ENCODE measurements at regions not wholly inside any gene's neighbourhood (a gene's known extent, or its start where the extent isn't known, plus 50 kb on each side); places are given as distances from the start of the nearest gene placed in this dataset.
A peak's percentile ranks its signal among the peaks of the same experiment; 100 is the strongest.

DNA sequence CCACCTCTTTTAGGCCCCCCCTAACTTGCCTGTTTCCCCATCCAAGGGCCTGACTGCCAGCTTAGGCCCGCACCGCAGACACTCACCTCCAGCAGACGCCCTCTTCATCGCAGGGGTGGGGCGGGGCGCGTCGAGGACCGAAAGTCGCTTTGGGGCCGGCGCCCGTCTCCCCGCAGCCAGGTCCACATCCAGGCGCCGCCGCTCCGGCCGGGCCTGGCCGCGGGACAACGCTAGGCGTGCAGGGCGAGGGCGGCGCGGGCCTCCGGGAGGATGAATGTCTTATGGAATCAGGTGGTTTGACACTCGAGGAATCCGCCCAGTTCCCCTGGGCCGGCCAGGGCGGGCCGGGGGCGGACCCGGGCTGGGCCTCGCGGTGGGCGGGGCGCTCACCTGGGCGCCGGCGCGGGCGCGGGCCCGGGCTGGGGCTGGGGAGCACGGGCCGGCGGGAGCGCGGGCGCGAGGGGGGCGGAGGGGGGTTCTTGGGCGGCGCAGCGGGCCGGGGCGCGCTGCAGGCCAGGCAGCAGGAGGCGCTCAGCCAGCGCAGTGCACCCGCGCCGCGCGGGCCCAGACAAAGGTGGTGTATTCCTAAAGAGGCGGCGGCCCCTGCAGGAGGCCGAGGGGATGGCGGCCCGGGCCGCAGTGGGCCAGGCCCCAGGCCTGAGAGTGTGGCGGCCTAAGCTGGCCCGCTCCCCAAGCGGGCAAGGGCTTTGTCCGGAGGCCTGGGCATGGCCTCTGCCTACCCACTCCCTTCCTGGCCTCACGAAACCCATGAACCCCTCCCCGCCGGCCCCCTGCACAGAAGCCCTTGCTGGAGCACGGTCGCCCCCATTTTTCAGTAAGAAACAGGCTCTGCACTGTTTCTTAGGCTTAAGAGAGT lies 177.6 kb downstream of the IGLL1 start:
- ATAC-seq (ENCODE audit: insufficient number of reproducible peaks, low FRiP score, low read depth) (no peak), DNase-seq (ENCODE audit: low spot score) (no peak)
- TF ChIP-seq, protein P1, sequence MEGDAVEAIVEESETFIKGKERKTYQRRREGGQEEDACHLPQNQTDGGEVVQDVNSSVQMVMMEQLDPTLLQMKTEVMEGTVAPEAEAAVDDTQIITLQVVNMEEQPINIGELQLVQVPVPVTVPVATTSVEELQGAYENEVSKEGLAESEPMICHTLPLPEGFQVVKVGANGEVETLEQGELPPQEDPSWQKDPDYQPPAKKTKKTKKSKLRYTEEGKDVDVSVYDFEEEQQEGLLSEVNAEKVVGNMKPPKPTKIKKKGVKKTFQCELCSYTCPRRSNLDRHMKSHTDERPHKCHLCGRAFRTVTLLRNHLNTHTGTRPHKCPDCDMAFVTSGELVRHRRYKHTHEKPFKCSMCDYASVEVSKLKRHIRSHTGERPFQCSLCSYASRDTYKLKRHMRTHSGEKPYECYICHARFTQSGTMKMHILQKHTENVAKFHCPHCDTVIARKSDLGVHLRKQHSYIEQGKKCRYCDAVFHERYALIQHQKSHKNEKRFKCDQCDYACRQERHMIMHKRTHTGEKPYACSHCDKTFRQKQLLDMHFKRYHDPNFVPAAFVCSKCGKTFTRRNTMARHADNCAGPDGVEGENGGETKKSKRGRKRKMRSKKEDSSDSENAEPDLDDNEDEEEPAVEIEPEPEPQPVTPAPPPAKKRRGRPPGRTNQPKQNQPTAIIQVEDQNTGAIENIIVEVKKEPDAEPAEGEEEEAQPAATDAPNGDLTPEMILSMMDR (IDR thresholded peaks at IDR 0.05) = peak; percentile 21
- Histone ChIP-seq H3K27ac (no peak overlapping the region), H3K4me3 (peak overlapping the region; percentile 61), H3K4me1 (ENCODE audit: control insufficient read depth in 1 of 2, low read depth in 2 of 2) (peaks cover 0 to 3% of the 10 kb centered on the region in 2 donors), H3K27me3 (replicated peaks; ENCODE audit: insufficient read depth) (no peaks in the 10 kb centered on the region), H3K9me3 (no peaks in the 10 kb centered on the region), H3K36me3 (no peaks in the 10 kb centered on the region)

DNA sequence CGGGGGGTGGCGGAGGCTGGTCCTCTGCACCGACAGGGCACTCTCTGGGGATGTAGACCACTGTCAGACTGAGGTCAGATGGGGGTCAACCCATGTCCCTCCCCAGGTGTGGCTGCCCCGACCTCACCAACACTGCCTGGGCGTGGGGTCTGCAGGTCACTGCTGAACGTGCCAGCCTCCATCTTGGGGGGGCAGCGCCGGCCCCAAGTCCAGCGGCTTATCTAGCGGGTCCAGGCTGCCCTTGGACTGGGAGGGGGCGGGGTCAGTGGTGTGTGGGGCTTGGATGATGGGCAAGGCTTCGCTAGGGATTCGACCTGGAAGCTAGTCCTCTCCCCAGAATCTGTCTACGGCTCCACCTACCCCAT lies 178.2 kb downstream of the IGLL1 start:
- ATAC-seq (ENCODE audit: insufficient number of reproducible peaks, low FRiP score, low read depth) (no peak), DNase-seq (ENCODE audit: low spot score) (no peak)
- H3K4me1 ChIP-seq (ENCODE audit: control insufficient read depth in 1 of 2, low read depth in 2 of 2) = peaks cover 0 to 3% of the 10 kb centered on the region in 2 donors
- H3K27me3 ChIP-seq (replicated peaks; ENCODE audit: insufficient read depth) = no peaks in the 10 kb centered on the region
- H3K36me3 ChIP-seq = no peaks in the 10 kb centered on the region
- TF ChIP-seq, protein P1 (IDR thresholded peaks at IDR 0.05) = no peak
- peak overlapping the region; percentile 61 for H3K4me3 ChIP-seq
- H3K27ac ChIP-seq = no peak overlapping the region
- no peaks in the 10 kb centered on the region for H3K9me3 ChIP-seq

DNA sequence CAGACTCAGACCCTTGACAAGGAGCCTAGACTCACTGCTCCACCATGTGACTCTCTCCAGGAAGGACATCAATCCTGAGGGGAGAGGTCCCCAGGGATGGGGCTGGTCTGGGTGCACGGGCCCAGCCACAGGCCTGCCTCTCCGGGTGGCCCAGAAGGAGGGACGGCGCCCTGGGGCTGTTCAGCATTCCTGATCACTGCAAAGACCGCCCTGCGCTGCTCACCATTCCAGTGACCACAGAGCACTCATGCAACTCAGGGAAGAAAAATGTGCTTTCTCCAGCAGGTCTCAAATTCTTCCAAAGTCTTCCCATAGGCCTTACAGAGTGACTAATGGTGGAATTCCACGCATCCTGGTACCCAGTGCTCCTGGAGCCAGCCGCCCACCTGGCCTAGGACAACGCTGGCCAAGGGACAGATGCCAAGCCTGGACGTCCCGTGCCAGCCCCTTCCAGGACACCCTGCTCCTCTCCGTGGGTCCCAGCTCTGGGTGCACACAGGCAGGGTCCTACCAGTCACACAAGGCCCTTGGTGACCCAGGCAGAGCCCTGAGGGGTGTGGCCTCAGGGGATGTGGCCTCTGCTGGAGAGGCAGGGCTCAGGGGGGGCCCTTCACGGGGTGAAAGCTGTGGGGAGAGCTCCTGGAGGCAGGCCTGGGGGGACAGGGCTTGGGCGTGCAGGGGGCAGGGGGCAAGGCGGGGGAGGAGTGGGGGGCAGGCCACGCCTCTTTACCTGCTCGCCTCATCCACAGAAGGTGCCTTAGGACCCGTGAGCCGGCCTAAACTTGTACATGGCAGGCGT lies 178.8 kb downstream of the IGLL1 start:
- no peak for DNase-seq (ENCODE audit: low spot score)
- H3K9me3 ChIP-seq = no peaks in the 10 kb centered on the region
- peaks cover 0 to 3% of the 10 kb centered on the region in 2 donors for H3K4me1 ChIP-seq (ENCODE audit: control insufficient read depth in 1 of 2, low read depth in 2 of 2)
- H3K27me3 ChIP-seq (replicated peaks; ENCODE audit: insufficient read depth) = no peaks in the 10 kb centered on the region
- H3K27ac ChIP-seq = no peak overlapping the region
- no peak overlapping the region for H3K4me3 ChIP-seq
- ATAC-seq (ENCODE audit: insufficient number of reproducible peaks, low FRiP score, low read depth) = no peak
- H3K36me3 ChIP-seq = no peaks in the 10 kb centered on the region
- TF ChIP-seq, protein P1 (IDR thresholded peaks at IDR 0.05) = no peak

DNA sequence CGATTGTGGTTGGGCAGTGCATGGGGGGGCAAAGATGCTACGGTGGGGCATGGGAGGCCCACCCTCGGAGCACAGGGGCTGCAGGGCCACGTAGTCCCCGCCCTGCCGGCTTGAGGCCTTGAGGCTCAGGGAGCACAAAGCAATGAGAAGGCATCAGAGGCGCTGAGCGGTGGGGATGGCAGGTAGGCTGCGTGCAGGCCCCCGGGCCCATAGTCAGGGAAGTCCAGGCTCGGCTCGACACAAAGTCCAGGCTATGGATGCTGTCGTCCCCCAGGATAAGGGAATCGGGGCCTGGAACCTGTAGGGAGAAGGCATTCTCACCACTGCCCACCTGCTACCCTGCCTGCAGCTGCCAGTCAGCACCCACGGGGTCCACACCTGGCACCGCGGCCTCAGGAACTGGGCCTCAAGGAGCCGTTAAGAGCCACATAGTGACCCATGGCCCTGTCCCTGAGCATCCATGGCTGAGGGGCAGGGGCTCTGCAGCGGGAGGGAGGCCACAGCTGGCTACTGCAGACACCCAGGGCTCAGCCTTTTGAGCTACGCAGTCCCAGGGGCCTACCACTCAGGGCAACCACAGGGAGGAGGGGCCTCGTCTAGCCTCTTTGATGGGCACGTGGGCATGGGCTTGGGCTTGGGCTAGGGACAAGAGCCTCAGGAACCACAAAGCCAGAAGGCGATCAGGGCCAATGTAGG lies 179.7 kb downstream of the IGLL1 start:
- Histone ChIP-seq H3K4me3 (no peak overlapping the region), H3K27ac (no peak overlapping the region), H3K9me3 (no peaks in the 10 kb centered on the region), H3K27me3 (replicated peaks; ENCODE audit: insufficient read depth) (no peaks in the 10 kb centered on the region), H3K4me1 (ENCODE audit: control insufficient read depth in 1 of 2, low read depth in 2 of 2) (peaks cover 0 to 3% of the 10 kb centered on the region in 2 donors), H3K36me3 (no peaks in the 10 kb centered on the region)
- no peak for ATAC-seq (ENCODE audit: insufficient number of reproducible peaks, low FRiP score, low read depth)
- DNase-seq (ENCODE audit: low spot score) = no peak
- TF ChIP-seq, protein P1 (IDR thresholded peaks at IDR 0.05) = no peak
